ENCODE measurements at regions not wholly inside any gene's neighbourhood (a gene's known extent, or its start where the extent isn't known, plus 50 kb on each side); places are given as distances from the start of the nearest gene placed in this dataset.

- Histone ChIP-seq H3K9ac (ENCODE audit: low read length) (no peak overlapping the region), H3K4me2 (ENCODE audit: low read length) (no peak overlapping the region), H3K36me3 (replicated peaks; ENCODE audit: low read depth, low read length) (no peaks in the 10 kb centered on the region), H2AFZ (ENCODE audit: low read depth, low read length) (no peak overlapping the region), H3K9me3 (ENCODE audit: insufficient read depth, low read length) (no peaks in the 10 kb centered on the region), H3K27me3 (ENCODE audit: low read depth, low read length) (no peaks in the 10 kb centered on the region), H4K20me1 (ENCODE audit: insufficient read depth, low read length) (no peaks in the 10 kb centered on the region), H3K27ac (ENCODE audit: low read length) (no peak overlapping the region), H3K4me3 (ENCODE audit: low read length) (no peak overlapping the region), H3K4me1 (ENCODE audit: low read length) (no peaks in the 10 kb centered on the region), H3K79me2 (ENCODE audit: low read length) (no peaks in the 10 kb centered on the region)
- no peak for TF ChIP-seq EZH2phosphoT487 (IDR thresholded peaks at IDR 0.05; ENCODE audit: low read depth)
- no peak for TF ChIP-seq CTCF (IDR thresholded peaks at IDR 0.05; ENCODE audit: low read depth, low read length)
Observed at GRCh38 chr12:91610561-91610960, 427.9 kb upstream of the DCN start.

DNA sequence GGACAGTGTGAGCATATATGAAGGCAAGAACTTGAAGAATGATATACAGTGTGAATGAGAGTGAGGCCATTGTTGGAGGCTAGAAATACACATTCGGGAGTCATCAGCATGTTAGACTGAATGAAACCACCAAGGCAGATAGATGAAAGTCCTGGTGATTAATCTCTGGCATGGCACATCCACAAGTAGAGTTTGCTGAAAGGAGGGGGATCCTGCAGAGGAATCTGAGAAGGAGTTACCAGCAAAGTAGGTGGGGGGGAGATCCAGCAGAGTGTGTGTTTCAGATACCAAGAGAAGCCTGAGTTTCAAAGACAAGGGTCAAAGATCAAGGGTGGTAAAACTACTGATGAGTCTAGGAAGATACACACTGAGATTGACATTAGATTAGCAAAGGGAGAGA lies 426.7 kb upstream of the DCN start:
- Histone ChIP-seq H3K9me3 (ENCODE audit: insufficient read depth, low read length) (no peaks in the 10 kb centered on the region), H3K9ac (ENCODE audit: low read length) (no peak overlapping the region), H3K27me3 (ENCODE audit: low read depth, low read length) (no peaks in the 10 kb centered on the region), H3K36me3 (replicated peaks; ENCODE audit: low read depth, low read length) (no peaks in the 10 kb centered on the region), H3K4me2 (ENCODE audit: low read length) (no peak overlapping the region), H3K4me1 (ENCODE audit: low read length) (no peaks in the 10 kb centered on the region), H3K79me2 (ENCODE audit: low read length) (no peaks in the 10 kb centered on the region), H3K4me3 (ENCODE audit: low read length) (no peak overlapping the region), H3K27ac (ENCODE audit: low read length) (no peak overlapping the region), H4K20me1 (ENCODE audit: insufficient read depth, low read length) (no peaks in the 10 kb centered on the region), H2AFZ (ENCODE audit: low read depth, low read length) (no peak overlapping the region)
- no peak for TF ChIP-seq CTCF (IDR thresholded peaks at IDR 0.05; ENCODE audit: low read depth, low read length)
- TF ChIP-seq EZH2phosphoT487 (IDR thresholded peaks at IDR 0.05; ENCODE audit: low read depth) = no peak

- no peak overlapping the region for H3K9ac ChIP-seq (ENCODE audit: low read length)
- H3K4me2 ChIP-seq (ENCODE audit: low read length) = no peak overlapping the region
- H4K20me1 ChIP-seq (ENCODE audit: insufficient read depth, low read length) = no peaks in the 10 kb centered on the region
- H3K27ac ChIP-seq (ENCODE audit: low read length) = no peak overlapping the region
- H3K9me3 ChIP-seq (ENCODE audit: insufficient read depth, low read length) = no peaks in the 10 kb centered on the region
- no peaks in the 10 kb centered on the region for H3K36me3 ChIP-seq (replicated peaks; ENCODE audit: low read depth, low read length)
- H3K27me3 ChIP-seq (ENCODE audit: low read depth, low read length) = no peaks in the 10 kb centered on the region
- H2AFZ ChIP-seq (ENCODE audit: low read depth, low read length) = no peak overlapping the region
- no peak overlapping the region for H3K4me3 ChIP-seq (ENCODE audit: low read length)
- TF ChIP-seq CTCF (IDR thresholded peaks at IDR 0.05; ENCODE audit: low read depth, low read length) (no peak), EZH2phosphoT487 (IDR thresholded peaks at IDR 0.05; ENCODE audit: low read depth) (no peak)
- no peaks in the 10 kb centered on the region for H3K4me1 ChIP-seq (ENCODE audit: low read length)
- H3K79me2 ChIP-seq (ENCODE audit: low read length) = no peaks in the 10 kb centered on the region
Observed at GRCh38 chr12:91608542-91608941, 425.9 kb upstream of the DCN start.

GRCh38 chr12:91606662-91607377 lies 424.2 kb upstream of the DCN start:
- TF ChIP-seq EZH2phosphoT487 (IDR thresholded peaks at IDR 0.05; ENCODE audit: low read depth) (no peak), CTCF (IDR thresholded peaks at IDR 0.05; ENCODE audit: low read depth, low read length) (no peak)
- no peaks in the 10 kb centered on the region for H3K4me1 ChIP-seq (ENCODE audit: low read length)
- H2AFZ ChIP-seq (ENCODE audit: low read depth, low read length) = no peak overlapping the region
- H3K27me3 ChIP-seq (ENCODE audit: low read depth, low read length) = no peaks in the 10 kb centered on the region
- H3K4me3 ChIP-seq (ENCODE audit: low read length) = no peak overlapping the region
- no peak overlapping the region for H3K27ac ChIP-seq (ENCODE audit: low read length)
- no peak overlapping the region for H3K9ac ChIP-seq (ENCODE audit: low read length)
- no peaks in the 10 kb centered on the region for H3K36me3 ChIP-seq (replicated peaks; ENCODE audit: low read depth, low read length)
- H4K20me1 ChIP-seq (ENCODE audit: insufficient read depth, low read length) = no peaks in the 10 kb centered on the region
- no peaks in the 10 kb centered on the region for H3K79me2 ChIP-seq (ENCODE audit: low read length)
- no peaks in the 10 kb centered on the region for H3K9me3 ChIP-seq (ENCODE audit: insufficient read depth, low read length)
- no peak overlapping the region for H3K4me2 ChIP-seq (ENCODE audit: low read length)

All from OCI-LY3 (cell line).